ENCODE measurements at regions not wholly inside any gene's neighbourhood (a gene's known extent, or its start where the extent isn't known, plus 50 kb on each side); places are given as distances from the start of the nearest gene placed in this dataset.

GRCh38 chr2:129430911-129431310, 548.6 kb upstream of the RAB6C start:
- no peaks in the 10 kb centered on the region for H3K79me2 ChIP-seq
- 67% methylated on average over 7 of the region's 7 CpGs for WGBS (ENCODE audit: low lambda C conversion rate, missing lambda C conversion rate)
- H3K9me3 ChIP-seq (ENCODE audit: low read depth) = no peaks in the 10 kb centered on the region
- H2AFZ ChIP-seq = no peak overlapping the region
- no peaks in the 10 kb centered on the region for H3K36me3 ChIP-seq (replicated peaks; ENCODE audit: insufficient read depth, low read depth)
- H3K9me2 ChIP-seq (replicated peaks; ENCODE audit: insufficient read depth) = no peaks in the 10 kb centered on the region
- H3K27ac ChIP-seq = no peak overlapping the region
- TF ChIP-seq EZH2 (IDR thresholded peaks at IDR 0.05; ENCODE audit: borderline replicate concordance) = no peak
- TF ChIP-seq CTCF (IDR thresholded peaks at IDR 0.05; ENCODE audit: poor library complexity) = no peak
- TF ChIP-seq EZH2phosphoT487 (IDR thresholded peaks at IDR 0.05; ENCODE audit: low read depth, severe bottlenecking, unreplicated experiment) = no peak
- no peak for DNase-seq (ENCODE audit: low spot score)
- no peaks in the 10 kb centered on the region for H4K20me1 ChIP-seq (ENCODE audit: insufficient read depth, poor library complexity, severe bottlenecking)
- no peaks in the 10 kb centered on the region for H3K4me1 ChIP-seq (ENCODE audit: insufficient read depth)
- H3K4me2 ChIP-seq = no peak overlapping the region
- no peaks in the 10 kb centered on the region for H3K27me3 ChIP-seq
- no peak overlapping the region for H3K4me3 ChIP-seq

- H3K4me3 ChIP-seq = no peak overlapping the region
Measured at GRCh38 chr2:129431881-129432280, 547.6 kb upstream of the RAB6C start.

GRCh38 chr2:129436809-129437208, 542.7 kb upstream of the RAB6C start:
- Histone ChIP-seq H4K20me1 (ENCODE audit: insufficient read depth, poor library complexity, severe bottlenecking) (no peaks in the 10 kb centered on the region), H3K79me2 (no peaks in the 10 kb centered on the region), H3K27me3 (no peaks in the 10 kb centered on the region), H3K9me3 (ENCODE audit: low read depth) (no peaks in the 10 kb centered on the region), H3K27ac (no peak overlapping the region), H3K4me2 (no peak overlapping the region), H3K36me3 (replicated peaks; ENCODE audit: insufficient read depth, low read depth) (no peaks in the 10 kb centered on the region), H2AFZ (no peak overlapping the region), H3K4me1 (ENCODE audit: insufficient read depth) (no peaks in the 10 kb centered on the region), H3K9me2 (replicated peaks; ENCODE audit: insufficient read depth) (no peaks in the 10 kb centered on the region), H3K4me3 (no peak overlapping the region)
- WGBS (ENCODE audit: low lambda C conversion rate, missing lambda C conversion rate) = 70% methylated on average over 5 of the region's 5 CpGs
- no peak for DNase-seq (ENCODE audit: low spot score)
- TF ChIP-seq CTCF (IDR thresholded peaks at IDR 0.05; ENCODE audit: poor library complexity) (no peak), EZH2 (IDR thresholded peaks at IDR 0.05; ENCODE audit: borderline replicate concordance) (no peak), EZH2phosphoT487 (IDR thresholded peaks at IDR 0.05; ENCODE audit: low read depth, severe bottlenecking, unreplicated experiment) (no peak)

More at GRCh38 chr2:129431881-129432280, 547.6 kb upstream of the RAB6C start:
- Histone ChIP-seq H3K79me2 (no peaks in the 10 kb centered on the region), H3K9me2 (replicated peaks; ENCODE audit: insufficient read depth) (no peaks in the 10 kb centered on the region), H3K9me3 (ENCODE audit: low read depth) (no peaks in the 10 kb centered on the region), H3K36me3 (replicated peaks; ENCODE audit: insufficient read depth, low read depth) (no peaks in the 10 kb centered on the region), H4K20me1 (ENCODE audit: insufficient read depth, poor library complexity, severe bottlenecking) (no peaks in the 10 kb centered on the region), H3K4me2 (no peak overlapping the region), H3K27ac (no peak overlapping the region), H3K4me1 (ENCODE audit: insufficient read depth) (no peaks in the 10 kb centered on the region), H3K27me3 (no peaks in the 10 kb centered on the region), H2AFZ (no peak overlapping the region)
- WGBS (ENCODE audit: low lambda C conversion rate, missing lambda C conversion rate) = 82% methylated on average over 7 of the region's 7 CpGs
- TF ChIP-seq EZH2phosphoT487 (IDR thresholded peaks at IDR 0.05; ENCODE audit: low read depth, severe bottlenecking, unreplicated experiment) (no peak), CTCF (IDR thresholded peaks at IDR 0.05; ENCODE audit: poor library complexity) (no peak), EZH2 (IDR thresholded peaks at IDR 0.05; ENCODE audit: borderline replicate concordance) (no peak)
- DNase-seq (ENCODE audit: low spot score) = no peak

GRCh38 chr2:129437725-129438124, 541.7 kb upstream of the RAB6C start:
- Histone ChIP-seq H3K27ac (no peak overlapping the region), H3K79me2 (no peaks in the 10 kb centered on the region), H4K20me1 (ENCODE audit: insufficient read depth, poor library complexity, severe bottlenecking) (no peaks in the 10 kb centered on the region), H3K27me3 (no peaks in the 10 kb centered on the region), H3K4me1 (ENCODE audit: insufficient read depth) (no peaks in the 10 kb centered on the region), H2AFZ (no peak overlapping the region), H3K4me3 (no peak overlapping the region), H3K9me3 (ENCODE audit: low read depth) (no peaks in the 10 kb centered on the region), H3K36me3 (replicated peaks; ENCODE audit: insufficient read depth, low read depth) (no peaks in the 10 kb centered on the region), H3K9me2 (replicated peaks; ENCODE audit: insufficient read depth) (no peaks in the 10 kb centered on the region), H3K4me2 (no peak overlapping the region)
- no peak for DNase-seq (ENCODE audit: low spot score)
- no peak for TF ChIP-seq CTCF (IDR thresholded peaks at IDR 0.05; ENCODE audit: poor library complexity)
- TF ChIP-seq EZH2 (IDR thresholded peaks at IDR 0.05; ENCODE audit: borderline replicate concordance) = no peak
- TF ChIP-seq EZH2phosphoT487 (IDR thresholded peaks at IDR 0.05; ENCODE audit: low read depth, severe bottlenecking, unreplicated experiment) = no peak
- WGBS (ENCODE audit: low lambda C conversion rate, missing lambda C conversion rate) = 64% methylated on average over 3 of the region's 3 CpGs
